Activated T-helper 1 cell treated with Interleukin-2 at 50 U/mL for 16 hours (primary cell): ENCODE measurements at regions not wholly inside any gene's neighbourhood (a gene's known extent, or its start where the extent isn't known, plus 50 kb on each side); places are given as distances from the start of the nearest gene placed in this dataset.
A peak's percentile ranks its signal among the peaks of the same experiment; 100 is the strongest.

Experiments
- DNase-seq: peaks from one replicate; pipeline ENCODE4 v3.0.0-alpha.2; 2020; ENCODE audit warnings: low read depth

DNA sequence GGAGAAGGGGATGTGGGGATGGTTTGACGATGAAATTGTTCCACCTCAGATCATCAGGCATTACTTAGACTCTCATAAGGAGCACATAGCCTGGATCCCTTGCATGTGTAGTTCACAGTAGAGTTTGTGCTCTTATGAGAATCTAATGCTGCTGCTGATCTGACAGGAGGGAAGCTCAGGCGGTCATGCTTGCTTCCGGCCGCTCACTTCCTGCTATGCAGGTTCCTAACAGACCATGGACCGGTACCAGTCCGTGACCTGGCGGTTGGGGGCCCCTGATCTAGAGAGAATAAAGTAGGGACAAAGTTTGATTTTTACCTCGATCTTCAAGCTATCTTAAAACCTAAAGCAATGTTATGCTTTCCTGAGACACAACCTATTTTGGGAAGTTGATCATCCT, 373.8 kb upstream of the ARGLU1 start:
- no peak for DNase-seq

DNA sequence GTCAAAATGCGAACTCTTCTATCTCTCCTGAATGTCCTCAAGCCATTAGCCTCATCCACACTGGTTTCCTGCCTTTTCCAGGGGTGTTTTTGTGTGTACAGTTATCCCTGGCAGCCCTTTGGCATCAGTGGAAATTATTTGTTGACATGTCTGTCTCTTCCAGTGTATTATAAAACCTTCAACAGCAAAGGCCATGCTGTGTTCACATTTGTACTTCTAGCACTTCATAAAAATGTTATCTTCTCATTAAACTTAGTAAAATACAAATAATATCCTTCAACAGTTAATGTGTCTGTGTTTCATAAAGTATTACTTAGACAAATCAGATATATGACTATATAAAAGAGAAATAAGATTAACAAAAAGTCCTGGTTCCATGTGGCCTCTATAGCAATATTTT, 359.5 kb upstream of the ARGLU1 start:
- no peak for DNase-seq

DNA sequence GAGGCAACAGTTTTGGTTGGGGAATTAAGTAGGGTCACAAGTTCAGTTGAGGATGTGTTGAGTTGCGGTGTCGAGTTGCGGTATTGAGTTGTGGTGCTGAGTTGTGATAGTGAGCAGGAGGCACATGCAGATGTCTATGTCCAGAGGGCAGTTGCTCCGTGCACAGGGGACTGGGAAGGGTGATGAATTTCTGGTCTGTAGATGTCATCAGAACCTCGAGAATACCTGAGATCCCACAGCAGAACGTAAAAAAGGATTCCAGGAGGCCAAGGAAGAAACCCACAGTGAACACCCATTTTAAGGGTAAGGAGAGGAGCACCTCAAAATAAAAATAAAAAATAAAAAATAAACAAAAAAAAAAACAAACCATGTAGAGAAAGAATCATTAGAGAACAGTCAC, 354.4 kb upstream of the ARGLU1 start:
- DNase-seq = no peak

DNA sequence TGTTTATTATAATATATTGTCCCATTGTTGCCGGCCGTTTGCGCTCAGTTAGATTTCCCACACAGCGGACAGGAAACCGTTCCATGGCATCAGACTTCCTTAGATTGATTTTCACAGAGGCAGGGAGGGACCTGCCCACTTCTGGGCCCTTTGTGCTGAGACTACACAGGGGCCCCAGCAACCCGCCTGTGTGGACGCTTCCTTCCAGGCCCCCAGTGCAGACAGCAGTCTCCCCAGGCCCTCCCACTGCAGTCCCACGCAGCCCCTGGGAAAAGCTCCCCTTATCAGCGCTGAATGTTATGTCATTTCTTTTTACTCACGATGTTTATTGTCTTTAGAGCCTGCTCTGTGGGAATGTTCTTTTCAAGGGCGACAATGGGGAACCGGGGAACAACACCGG, 351.7 kb upstream of the ARGLU1 start:
- no peak for DNase-seq

DNA sequence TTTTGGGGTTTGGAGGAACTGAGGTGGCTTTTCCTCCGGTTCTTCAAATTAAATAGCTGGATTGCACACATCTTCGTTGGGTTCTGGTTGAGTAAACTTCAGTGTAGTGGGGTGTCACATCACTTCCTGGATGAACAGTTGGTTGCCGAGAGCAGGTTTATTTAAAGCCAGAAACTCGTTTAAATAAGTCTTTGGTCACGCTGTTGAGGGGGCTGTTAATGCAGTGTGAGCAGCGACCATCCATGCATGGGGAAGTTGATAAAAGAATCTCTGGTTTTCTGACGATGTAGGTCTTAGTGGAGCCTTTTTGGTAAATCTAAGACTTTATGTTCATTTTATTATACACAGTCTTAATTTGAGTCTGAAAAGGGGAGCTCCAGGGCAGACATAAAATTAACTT, 351.2 kb upstream of the ARGLU1 start:
- no peak for DNase-seq

GRCh38 chr13:106918557-106918860, 350.6 kb upstream of the ARGLU1 start:
- no peak for DNase-seq

DNA sequence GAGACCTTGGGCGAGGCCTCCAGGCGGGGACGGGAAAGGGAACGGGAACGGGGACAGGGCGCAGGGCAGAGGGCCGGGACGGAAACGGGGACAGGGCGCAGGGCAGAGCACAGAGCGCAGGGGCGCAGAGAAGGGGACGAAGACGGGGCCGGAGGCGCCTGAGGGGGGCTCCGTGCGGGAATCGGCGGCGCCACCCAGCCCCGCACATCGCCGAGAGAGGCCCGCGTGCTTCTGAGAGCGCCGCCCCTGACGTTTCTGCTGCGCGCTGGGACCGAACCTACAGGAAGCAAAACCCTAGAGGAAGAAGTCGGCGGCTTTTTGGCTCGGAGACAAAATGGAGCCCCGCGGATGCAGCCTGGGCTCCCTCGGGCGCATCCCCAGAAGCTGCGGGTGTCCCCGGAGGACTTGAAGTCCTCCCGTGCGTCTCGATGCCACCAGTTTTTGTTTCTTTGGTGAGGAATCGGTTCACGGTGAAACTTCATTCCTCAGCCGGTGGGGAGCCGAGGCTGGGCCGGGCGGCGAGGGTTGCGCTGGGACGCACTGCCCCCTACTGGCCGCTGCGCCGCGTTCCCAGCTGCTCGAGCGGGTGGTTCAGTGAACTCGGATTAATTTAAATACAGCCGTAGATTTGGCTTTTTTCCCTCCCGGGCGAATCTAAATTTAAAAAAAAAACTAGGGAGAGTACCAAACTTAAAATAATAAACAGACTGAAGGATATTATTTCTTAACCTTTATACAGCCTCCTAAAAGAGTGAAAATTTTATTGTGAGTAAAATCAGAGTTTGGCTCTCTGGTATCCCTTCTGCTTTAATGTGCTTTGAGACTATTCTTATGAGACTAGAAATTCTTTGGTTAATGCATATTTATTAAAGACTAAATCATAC, 350.0 kb upstream of the ARGLU1 start:
- DNase-seq = peak; percentile 36

DNA sequence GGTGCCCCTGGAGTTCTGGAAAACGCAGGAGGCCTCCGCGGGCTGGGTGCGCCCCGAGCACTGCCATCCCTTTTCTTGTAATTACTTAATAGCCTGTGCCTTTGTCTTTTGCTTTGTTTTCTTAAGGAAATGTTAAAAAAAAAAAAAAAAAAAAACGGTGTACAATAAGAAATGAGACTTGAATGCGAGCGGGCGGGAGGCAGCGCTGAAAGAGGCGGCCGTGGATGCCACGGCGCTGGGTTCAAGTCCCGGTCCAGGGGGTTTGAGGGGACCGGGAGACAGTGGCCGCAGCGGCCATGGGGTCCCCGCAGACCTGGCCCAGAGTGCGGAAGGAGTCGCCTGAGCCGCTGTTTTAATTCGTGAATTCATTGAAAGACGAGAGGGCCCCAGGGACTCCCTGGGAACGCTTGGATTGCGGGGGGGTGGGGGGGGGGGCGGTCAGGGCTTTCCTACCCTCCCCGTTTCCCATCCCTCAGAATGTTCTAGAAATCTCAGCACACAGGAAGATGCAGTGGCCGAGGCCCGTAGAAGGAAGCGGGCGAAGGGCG, 349.2 kb upstream of the ARGLU1 start:
- no peak for DNase-seq

- no peak for DNase-seq
These were observed 348.5 kb upstream of the ARGLU1 start for GRCh38 chr13:106916329-106916976.

- no peak for DNase-seq
These were observed 347.2 kb upstream of the ARGLU1 start for GRCh38 chr13:106915146-106915545.

DNA sequence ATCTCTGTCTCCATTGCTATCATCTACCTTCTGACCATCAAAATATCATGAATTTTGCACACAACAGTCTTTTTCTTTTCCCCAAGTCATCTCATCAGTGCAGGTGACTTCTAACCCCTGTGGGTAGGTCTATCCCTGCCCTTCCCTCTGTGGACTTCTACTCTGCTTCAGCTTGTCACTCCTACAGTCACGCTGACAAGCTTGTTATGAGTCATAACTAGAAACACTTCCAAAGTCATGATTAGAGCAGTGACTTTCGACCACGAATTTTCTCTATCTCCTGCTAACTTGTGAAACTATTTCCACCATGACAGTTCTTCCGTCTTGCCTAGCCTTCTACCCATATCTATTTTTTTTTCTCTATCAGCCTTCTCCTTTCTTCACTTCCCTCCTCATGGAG, 343.7 kb upstream of the ARGLU1 start:
- DNase-seq = no peak

DNA sequence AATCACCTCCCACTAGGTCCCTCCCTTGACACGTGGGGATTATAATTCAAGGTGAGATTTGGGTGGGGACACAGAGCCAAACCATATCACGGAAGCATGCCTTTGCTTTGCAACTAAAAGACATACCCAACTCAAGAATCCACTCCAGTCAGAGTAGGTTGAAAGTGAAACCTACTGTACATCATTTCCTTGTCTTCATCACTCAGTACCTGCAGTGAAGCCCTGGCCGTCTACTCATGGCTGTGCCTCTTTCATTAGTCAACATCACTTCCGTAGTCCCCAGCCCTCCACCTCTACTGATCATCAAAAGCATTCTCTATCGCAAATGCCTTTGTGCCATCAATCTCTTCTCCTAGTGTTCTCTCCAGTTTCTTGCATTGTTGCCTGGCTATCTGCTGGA, 343.1 kb upstream of the ARGLU1 start:
- no peak for DNase-seq

DNA sequence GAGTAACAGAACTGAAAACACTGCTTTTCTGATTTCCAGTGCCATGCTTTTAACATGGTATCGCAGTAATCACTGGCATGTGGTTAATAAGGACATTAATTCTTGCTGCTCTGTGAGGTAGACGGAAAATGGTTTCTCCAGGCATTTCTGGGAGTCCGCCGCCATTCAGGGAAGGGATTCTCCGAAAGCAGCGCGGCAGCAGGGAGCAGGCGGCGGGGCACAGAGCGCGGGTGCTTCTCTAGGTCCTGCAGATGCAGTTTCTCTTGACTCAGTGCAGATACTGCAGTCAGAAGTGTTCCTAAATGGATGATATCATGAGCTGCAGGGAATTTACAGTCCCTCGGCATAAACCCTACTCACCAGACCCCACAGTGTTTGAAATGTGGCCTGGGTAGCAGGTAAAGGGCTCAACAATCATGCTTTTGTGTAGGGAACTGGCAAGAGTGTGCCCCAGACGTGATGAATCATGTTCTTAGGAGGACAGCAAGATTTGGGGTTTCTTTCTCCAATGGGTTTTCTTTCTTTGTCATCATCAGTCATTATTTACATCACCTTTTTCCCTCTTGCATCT, 338.6 kb upstream of the ARGLU1 start:
- no peak for DNase-seq

- no peak for DNase-seq
These were observed 337.6 kb upstream of the ARGLU1 start for GRCh38 chr13:106905380-106906162.

DNA sequence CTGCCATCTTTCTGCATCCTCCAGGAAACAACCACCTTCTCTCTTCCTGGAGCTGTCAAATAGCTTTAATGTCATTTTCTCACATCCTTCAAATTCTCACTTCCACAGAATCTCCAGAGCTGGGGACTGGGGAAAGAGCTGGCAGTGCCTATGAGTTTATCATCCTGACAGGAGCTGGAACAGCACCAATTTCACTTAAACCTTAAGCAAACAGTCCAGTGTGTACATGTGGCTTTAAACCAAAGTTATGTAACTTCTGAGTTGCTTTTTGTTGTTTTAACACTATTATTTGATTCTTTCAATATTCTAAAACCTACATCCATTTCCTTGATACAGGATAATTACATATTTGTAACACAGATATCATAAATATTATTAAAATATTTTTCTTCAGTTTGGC, 331.5 kb upstream of the ARGLU1 start:
- no peak for DNase-seq

DNA sequence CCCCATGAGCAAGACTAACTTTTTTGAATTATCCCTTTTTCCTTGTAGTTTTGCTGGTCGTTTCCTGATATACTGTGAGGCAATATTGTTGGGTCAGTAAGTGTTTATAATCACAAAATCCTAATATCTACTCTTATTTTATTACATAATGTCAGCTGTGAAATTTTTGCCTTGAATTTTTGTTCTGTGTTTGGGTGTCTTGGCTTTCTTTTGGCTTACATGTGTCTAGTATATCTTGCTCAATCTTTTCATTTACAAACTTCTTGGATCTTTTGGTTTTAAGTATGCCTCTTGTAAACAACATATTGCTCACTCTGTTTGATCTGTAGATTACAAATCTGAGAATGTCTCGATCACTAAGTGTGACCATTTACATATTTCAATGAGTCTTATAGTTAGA, 330.3 kb upstream of the ARGLU1 start:
- DNase-seq = no peak

DNA sequence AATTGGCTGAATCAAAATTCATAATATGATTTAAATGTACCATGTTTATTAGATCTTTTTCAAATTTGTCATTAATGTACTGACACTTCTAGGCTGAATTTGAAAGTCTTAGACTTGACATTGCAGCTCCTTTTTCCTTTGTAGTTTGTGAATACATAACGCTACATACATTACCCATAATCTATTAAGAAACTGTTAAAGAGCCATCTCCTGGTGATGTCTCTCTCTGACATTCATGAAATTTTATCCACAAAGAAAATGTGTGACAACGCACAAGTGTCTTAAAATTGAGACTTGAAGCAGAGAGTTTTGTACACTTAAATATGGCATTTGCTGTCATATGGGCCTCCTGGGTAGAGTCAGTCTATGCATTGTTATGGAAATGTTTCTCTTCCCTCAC, 320.2 kb upstream of the ARGLU1 start:
- DNase-seq = no peak

GRCh38 chr13:106887686-106888085, 319.7 kb upstream of the ARGLU1 start:
- no peak for DNase-seq

DNA sequence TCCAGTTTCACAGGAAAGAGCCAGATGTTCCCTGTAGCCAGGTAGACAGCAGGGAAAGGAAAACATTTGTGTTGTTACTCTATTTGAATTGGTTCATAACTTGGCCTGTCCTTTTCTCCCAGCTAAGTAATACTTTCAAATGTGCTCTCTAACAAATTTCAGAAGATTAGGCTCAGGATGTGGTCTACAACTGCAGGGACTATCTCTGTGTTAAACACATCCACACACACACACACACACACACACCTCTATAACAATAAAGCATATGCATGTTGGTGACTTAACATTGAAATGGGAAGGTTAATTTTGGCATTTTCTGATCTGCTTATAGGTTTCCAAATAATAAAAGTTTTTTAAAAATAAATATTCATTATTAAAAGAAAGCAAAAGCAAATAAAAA, 316.0 kb upstream of the ARGLU1 start:
- DNase-seq = no peak

DNA sequence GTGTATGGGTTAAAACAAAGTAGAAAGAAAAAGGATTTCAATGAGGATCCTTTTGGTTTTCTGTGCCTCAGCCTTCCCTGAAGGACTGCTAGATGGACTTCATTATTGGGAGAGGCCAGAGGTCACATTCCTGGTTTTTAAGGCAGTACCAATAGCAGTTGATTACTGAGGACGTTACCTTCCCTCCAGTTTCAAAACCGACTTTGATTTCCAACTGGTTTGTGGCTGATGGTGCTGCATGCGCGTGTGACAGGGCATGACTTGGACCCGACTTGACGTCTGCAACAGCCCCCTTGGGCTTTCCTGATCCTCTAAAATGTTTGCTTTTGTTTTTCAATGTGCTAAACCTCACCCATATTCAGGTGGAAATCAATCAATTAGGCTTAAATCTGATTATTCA, 314.3 kb upstream of the ARGLU1 start:
- DNase-seq = no peak

GRCh38 chr13:106879806-106880205, 311.9 kb upstream of the ARGLU1 start:
- no peak for DNase-seq

GRCh38 chr13:106874323-106874722, 306.4 kb upstream of the ARGLU1 start:
- no peak for DNase-seq

DNA sequence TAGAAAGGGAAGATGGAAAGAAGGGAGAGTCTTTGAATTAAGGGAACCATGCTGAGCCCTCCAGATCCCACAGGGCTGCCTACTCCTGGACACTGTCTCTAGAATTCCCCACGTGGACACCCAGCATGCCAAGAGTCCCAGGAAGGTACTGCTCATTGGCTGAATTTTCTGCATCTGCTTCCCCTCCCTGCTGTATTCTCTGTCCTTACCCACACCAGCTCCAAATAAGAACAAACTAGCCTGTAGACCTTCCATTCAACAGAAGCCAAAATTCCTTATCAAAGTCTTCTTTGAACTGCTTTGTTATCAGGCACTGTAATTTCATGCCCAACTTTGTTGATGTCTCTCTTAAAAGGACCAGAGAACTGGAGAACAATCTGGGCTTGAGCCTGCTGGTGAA, 305.9 kb upstream of the ARGLU1 start:
- DNase-seq = no peak
